GM12873 (cell line): ENCODE measurements at regions not wholly inside any gene's neighbourhood (a gene's known extent, or its start where the extent isn't known, plus 50 kb on each side); places are given as distances from the start of the nearest gene placed in this dataset.

ENCODE experiments used
- TF ChIP-seq, protein P1 (sequence below): IDR thresholded peaks from 2 replicates; pipeline ENCODE4 v1.5.1; 2012; ENCODE audit warnings: low read depth, mild to moderate bottlenecking, moderate library complexity, low read length, control low read depth; ENCODE audit not compliant: insufficient read depth; ENCODE audit errors: missing control alignments

DNA sequence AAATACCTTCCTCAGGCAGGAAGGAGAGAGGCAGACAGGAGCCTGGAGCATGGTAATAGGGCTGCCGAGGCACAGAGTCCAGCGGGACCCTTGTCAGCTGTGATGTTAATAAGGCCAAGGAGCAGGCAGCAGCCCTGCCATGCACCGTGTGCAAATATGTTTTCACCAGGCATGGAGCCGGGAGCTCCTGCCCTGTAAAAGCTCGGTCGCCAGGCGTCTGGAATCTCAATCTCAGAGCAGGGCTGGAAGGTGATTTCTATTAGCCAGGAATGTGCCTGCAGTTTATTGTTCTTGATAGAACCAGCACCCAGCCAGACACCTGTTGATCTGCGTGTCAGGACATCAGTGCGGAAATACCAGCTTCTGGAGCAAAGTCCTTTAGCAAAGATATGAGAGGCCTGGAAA is 469.8 kb downstream of the GLRX3 start:
- TF ChIP-seq, protein P1, sequence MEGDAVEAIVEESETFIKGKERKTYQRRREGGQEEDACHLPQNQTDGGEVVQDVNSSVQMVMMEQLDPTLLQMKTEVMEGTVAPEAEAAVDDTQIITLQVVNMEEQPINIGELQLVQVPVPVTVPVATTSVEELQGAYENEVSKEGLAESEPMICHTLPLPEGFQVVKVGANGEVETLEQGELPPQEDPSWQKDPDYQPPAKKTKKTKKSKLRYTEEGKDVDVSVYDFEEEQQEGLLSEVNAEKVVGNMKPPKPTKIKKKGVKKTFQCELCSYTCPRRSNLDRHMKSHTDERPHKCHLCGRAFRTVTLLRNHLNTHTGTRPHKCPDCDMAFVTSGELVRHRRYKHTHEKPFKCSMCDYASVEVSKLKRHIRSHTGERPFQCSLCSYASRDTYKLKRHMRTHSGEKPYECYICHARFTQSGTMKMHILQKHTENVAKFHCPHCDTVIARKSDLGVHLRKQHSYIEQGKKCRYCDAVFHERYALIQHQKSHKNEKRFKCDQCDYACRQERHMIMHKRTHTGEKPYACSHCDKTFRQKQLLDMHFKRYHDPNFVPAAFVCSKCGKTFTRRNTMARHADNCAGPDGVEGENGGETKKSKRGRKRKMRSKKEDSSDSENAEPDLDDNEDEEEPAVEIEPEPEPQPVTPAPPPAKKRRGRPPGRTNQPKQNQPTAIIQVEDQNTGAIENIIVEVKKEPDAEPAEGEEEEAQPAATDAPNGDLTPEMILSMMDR, result no peak

DNA sequence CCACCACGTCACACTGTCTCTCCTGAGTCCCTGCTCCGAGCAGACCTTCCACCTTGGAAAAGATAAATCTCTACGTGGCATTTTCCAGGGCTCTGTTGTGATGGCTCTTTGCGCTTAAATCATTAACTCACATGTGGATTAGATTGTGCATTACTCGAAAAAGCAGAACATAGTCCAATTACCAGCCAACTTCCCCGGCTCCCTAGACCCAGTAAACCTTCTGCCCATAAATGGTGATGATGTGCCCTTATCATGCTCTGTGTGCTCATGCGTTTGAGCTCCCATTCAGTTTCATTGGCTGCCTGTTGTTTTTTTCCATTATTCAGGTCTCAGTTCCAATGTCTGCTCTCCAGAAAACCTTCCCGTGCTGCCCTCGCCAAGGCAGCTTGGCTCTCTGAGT is 471.2 kb downstream of the GLRX3 start:
- TF ChIP-seq, protein P1, result no peak

DNA sequence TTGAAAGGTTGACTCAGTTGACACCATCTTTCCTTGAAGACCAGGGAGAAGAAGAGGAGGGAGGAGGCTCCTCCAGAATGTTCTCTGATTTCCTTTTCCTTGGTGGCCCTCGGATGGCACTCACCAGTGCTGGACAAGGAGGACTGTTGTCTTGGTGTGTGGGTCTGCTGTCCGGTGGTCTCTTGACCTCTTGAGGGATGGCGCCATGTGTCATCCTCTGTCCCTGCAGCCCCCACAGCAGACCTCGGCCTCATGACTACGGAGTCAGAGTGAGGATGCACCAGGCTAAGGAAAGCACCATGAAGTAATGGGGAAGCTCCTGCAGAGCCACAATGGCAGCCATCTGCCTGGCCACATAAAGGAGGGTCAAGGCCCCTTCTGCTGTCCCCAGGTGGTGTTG is 475.0 kb downstream of the GLRX3 start:
- TF ChIP-seq, protein P1, result no peak

DNA sequence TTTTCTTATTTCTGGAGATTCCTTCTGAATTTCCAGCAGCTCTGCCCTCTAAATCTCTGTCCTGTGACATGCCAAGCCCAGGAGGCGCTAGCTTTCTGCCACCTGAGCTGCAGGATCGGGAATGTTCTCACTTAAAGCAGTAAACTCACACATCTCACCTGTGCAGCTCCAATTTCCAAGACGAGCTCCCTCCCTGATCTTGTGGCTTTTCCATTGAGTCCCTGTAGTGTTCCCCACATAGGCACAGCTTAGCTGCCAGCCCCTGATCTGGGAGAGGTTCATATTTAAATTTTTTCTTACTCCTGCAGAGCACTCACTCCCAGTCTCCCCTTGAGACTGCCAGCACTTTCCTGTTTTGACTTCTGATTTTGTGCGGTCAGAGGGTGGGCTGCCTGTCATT is 479.3 kb downstream of the GLRX3 start:
- TF ChIP-seq, protein P1, result no peak

DNA sequence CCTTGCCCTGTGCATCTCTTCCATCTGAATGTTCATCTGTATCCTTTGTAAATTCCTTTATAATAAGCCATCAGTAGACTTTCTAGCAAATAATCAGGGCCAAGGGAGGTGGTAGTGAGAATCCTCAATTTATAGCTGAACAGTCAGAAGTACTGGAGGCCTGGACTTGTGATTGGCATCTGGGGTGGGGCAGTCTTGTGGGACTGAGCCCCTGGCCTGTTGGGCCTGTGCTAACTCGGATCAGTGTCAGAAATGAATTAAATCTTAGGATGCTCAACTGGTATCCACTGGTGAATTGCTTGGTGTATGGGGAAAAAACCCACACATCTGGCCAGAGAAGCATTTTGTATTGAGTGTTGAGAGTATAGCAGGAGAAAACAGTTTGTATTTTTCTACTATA is 481.8 kb downstream of the GLRX3 start:
- TF ChIP-seq, protein P1, result no peak

DNA sequence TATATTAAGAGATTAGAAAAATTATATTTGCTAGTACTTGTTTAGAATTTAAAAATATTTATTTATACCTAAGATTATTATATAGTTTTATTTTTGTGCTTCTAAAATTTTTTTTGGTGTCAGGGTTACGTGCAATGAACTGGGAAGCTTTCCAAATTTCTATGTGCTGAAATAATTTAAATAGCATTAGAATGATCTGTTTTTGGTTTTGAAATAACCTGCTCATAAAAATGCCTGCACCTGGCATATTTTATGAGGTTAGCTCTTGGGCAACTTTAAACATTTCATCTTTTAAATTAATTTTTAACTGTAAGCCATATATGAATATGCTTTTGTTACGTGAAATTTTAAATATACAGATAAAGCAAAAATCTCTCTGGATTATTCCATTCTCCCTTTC is 482.5 kb downstream of the GLRX3 start:
- TF ChIP-seq, protein P1, result no peak

DNA sequence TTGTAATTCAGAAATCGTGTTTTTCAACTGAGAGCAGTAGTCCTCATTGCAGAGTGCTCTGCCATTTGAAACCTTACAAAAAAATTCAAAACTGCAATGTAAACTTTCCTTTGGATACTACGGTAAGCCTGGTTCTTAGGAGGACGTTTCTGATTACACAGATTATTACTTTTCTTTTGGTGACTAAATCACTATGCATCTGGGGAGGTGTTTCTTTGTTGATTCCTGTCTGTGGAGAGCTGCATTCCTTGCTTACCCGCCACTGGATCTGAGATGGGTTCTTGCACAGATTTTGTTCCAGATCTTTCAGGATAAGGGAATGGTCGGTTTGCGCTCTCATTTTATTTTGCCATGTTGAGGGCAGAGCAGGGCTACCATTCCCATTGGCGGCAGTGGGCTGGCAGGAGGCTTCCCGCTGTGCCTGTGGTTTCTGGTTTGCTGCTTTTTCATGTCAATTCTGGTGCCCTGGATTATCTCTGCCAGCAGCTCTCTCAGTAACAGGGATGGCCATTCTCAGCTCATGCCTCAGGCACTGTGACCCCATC is 485.1 kb downstream of the GLRX3 start:
- TF ChIP-seq, protein P1, result no peak
